Erythroblast (primary cell): ENCODE measurements at regions not wholly inside any gene's neighbourhood (a gene's known extent, or its start where the extent isn't known, plus 50 kb on each side); places are given as distances from the start of the nearest gene placed in this dataset.
"Not testable (repeated sequence)": the region's sequence is repeated elsewhere in the genome, so short reads cannot be mapped to it uniquely, and the experiment has no call there.

Experiments
- DNase-seq, 2 experiments: peaks; one replicate each; lab custom pipeline; 2025; lab: John Stamatoyannopoulos, UW
- GATA1 ChIP-seq: IDR thresholded peaks from 2 replicates; pipeline ENCODE4 v1.6.1; 2011; ENCODE audit warnings: low read depth, mild to moderate bottlenecking, control low read depth, low read length, moderate library complexity
- POLR2A ChIP-seq: IDR thresholded peaks from 2 replicates; pipeline ENCODE4 v1.6.1; 2011; ENCODE audit warnings: mild to moderate bottlenecking, low read length

GRCh38 chr11:44416776-44417175, 106.8 kb upstream of the ALX4 start:
- no peak for TF ChIP-seq POLR2A
- no peak for TF ChIP-seq GATA1
- DNase-seq = no peak

GRCh38 chr11:44417731-44418455, 108.0 kb upstream of the ALX4 start:
- TF ChIP-seq GATA1 = no peak
- no peak for TF ChIP-seq POLR2A
- DNase-seq = no peak

GRCh38 chr11:44418456-44418830, 108.5 kb upstream of the ALX4 start:
- TF ChIP-seq POLR2A (no peak), GATA1 (no peak)
- no peak for DNase-seq

GRCh38 chr11:44421090-44421675, 111.2 kb upstream of the ALX4 start:
- TF ChIP-seq POLR2A = no peak
- no peak for TF ChIP-seq GATA1
- DNase-seq = no peak

GRCh38 chr11:44423289-44423688, 113.3 kb upstream of the ALX4 start:
- TF ChIP-seq POLR2A (no peak), GATA1 (no peak)
- no peak for DNase-seq

- TF ChIP-seq GATA1 (no peak), POLR2A (no peak)
- DNase-seq = no peak
Measured at GRCh38 chr11:44424841-44425240, 114.9 kb upstream of the ALX4 start.

GRCh38 chr11:44426119-44426518, 116.2 kb upstream of the ALX4 start:
- DNase-seq = no peak
- TF ChIP-seq GATA1 (no peak), POLR2A (no peak)

- DNase-seq = no peak
- TF ChIP-seq GATA1 (no peak), POLR2A (no peak)
Measured at GRCh38 chr11:44426958-44427357, 117.0 kb upstream of the ALX4 start.

- peak; percentile 21 to 32 for DNase-seq
- TF ChIP-seq GATA1 (no peak), POLR2A (no peak)
Measured at GRCh38 chr11:44427432-44427831, 117.5 kb upstream of the ALX4 start.

- no peak for DNase-seq
- TF ChIP-seq POLR2A = no peak
- no peak for TF ChIP-seq GATA1
Measured at GRCh38 chr11:44430140-44430539, 120.2 kb upstream of the ALX4 start.

GRCh38 chr11:44434191-44434590, 124.3 kb upstream of the ALX4 start:
- no peak for TF ChIP-seq GATA1
- TF ChIP-seq POLR2A = no peak
- DNase-seq = no peak

- no peak for DNase-seq
- TF ChIP-seq POLR2A = no peak
- TF ChIP-seq GATA1 = no peak
Measured at GRCh38 chr11:44437122-44437521, 127.2 kb upstream of the ALX4 start.

- not testable (repeated sequence) for DNase-seq
Measured at GRCh38 chr11:44442893-44443673, 122.4 kb upstream of the CD82 start.
